Spleen (tissue), 7 donors: ENCODE measurements at regions not wholly inside any gene's neighbourhood (a gene's known extent, or its start where the extent isn't known, plus 50 kb on each side); places are given as distances from the start of the nearest gene placed in this dataset.

Experiments
- POLR2A ChIP-seq, 3 donors: fragments of 450-650 bp; IDR thresholded peaks; one replicate each; pipeline ENCODE4 v1.5.1; 2017; ENCODE audit warnings: antibody characterized with exemption in 3 of 3, mild to moderate bottlenecking in 1 of 3
- TF ChIP-seq, protein P1 (sequence below), 11 experiments: fragments of 200-600 bp in 7 of 11; fragments of 450-650 bp in 4 of 11; sonication (generic) in 4 of 11; IDR thresholded peaks in 8 of 11; conservative IDR thresholded peaks in 3 of 11; 1 replicate in 7 of 11; 2 replicates in 4 of 11; pipeline versions ENCODE4 v1.4.0 to v1.8.0; 2016 to 2021; ENCODE audit warnings: antibody characterized with exemption in 11 of 11, inconsistent platforms in 4 of 11, mild to moderate bottlenecking in 1 of 11
- donor health status: DM: no; HTN: no; CAD: no; lungs with moderate emphysema.
- donor health status: DM: no; HTN: no; CAD: no.
- donor health status: DM: no; HTN: no; CAD: no.

DNA sequence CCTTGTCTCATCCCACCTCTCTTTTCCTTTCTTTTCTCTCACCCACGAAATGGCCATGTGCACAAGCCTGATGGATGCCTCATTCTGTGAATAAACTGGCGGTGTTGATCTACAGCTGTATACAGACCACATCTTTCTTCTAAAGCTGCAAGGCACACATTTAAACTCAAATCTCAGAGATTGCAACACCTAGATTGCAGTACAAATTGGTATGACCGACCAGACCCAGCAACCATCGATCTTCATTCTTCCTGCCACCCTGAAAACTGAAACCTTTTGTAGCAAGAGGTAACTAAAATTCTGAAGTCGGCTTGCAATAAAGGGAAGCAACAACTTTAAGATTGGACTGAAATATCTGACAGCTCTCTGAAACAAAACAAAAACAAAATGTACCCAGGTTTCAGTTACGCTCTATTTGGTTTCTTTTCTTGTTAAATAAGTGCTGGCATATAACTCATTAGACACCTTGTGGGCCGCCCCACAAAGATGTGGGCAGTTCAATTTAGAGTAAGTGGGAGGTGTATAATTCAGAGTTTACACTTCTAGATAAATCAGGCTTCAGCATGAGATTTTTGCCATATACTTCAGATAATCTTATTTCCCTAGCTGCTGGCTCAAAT lies 390.0 kb upstream of the NOVA1 start:
- no peak for TF ChIP-seq POLR2A (IDR thresholded peaks at IDR 0.05)
- TF ChIP-seq, protein P1, sequence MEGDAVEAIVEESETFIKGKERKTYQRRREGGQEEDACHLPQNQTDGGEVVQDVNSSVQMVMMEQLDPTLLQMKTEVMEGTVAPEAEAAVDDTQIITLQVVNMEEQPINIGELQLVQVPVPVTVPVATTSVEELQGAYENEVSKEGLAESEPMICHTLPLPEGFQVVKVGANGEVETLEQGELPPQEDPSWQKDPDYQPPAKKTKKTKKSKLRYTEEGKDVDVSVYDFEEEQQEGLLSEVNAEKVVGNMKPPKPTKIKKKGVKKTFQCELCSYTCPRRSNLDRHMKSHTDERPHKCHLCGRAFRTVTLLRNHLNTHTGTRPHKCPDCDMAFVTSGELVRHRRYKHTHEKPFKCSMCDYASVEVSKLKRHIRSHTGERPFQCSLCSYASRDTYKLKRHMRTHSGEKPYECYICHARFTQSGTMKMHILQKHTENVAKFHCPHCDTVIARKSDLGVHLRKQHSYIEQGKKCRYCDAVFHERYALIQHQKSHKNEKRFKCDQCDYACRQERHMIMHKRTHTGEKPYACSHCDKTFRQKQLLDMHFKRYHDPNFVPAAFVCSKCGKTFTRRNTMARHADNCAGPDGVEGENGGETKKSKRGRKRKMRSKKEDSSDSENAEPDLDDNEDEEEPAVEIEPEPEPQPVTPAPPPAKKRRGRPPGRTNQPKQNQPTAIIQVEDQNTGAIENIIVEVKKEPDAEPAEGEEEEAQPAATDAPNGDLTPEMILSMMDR (IDR thresholded peaks at IDR 0.05 in 8 of 11, conservative IDR thresholded peaks at IDR 0.05 in 3 of 11) = no peak
